GM18517 (cell line): ENCODE measurements at regions not wholly inside any gene's neighbourhood (a gene's known extent, or its start where the extent isn't known, plus 50 kb on each side); places are given as distances from the start of the nearest gene placed in this dataset.
"Not testable (repeated sequence)": the region's sequence is repeated elsewhere in the genome, so short reads cannot be mapped to it uniquely, and the experiment has no call there.

Experiments
- ATAC-seq: cut with Tn5 transposase; IDR thresholded peaks from one replicate; pipeline ENCODE4 v1.9.1; 2021; ENCODE audit warnings: mild to moderate bottlenecking, moderate library complexity; ENCODE audit not compliant: unreplicated experiment

GRCh38 chr15:38614621-38615020 lies 50.0 kb upstream of the RASGRP1 start:
- no peak for ATAC-seq

DNA sequence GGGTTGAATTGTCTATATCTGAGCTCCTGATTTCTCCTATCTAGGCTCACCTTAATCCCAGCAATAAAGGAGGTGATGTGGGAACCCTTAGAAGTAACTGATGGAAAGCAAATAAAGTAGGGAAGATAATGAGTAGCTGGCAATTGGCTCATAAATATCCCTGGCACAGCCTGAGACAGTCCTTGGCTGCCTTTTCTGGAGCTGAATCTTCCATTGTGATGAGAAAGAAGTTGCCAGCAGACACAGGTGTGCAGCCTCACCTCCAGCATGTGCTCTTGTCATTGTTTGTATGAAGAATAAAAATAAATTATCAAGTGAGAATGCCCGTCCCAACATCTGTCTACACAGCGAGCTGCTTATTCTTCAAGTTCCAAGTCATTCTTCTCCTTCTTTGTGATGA lies 53.2 kb upstream of the RASGRP1 start:
- ATAC-seq, result no peak

DNA sequence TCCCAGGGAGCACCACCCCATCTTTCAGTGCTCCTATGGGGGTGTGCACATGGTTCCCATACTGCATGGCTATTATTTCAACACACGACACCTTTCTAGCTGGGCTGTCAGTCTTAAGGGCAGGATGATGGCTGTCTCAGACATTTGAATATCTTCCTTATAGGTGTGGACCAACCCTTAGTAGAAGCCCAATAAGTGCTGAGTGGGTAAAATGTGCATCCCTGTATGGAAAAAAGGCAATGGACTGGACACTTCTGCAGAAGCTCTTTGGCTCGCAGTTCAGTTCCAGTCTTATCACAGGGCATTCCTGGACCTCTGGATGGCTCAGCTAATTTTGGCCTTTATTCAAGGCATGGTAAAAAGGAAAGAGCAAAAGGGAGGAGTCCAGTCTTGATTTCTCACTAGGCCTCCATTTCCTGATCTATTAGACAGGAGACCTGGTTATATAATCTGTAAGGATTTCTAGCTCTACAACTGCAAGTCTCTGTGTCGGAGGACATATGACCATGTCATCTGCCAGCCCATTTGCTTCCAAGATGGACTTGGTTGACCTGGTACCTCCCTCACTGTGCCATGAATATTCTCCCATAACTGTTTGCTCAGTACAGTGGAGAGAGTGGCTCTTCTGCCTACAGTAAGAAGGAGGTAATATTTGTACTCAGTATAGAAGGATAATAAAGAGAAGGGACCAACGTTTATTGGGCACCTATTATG lies 53.8 kb upstream of the RASGRP1 start:
- no peak for ATAC-seq

- no peak for ATAC-seq
Observed at GRCh38 chr15:38620098-38620497, 55.5 kb upstream of the RASGRP1 start.

DNA sequence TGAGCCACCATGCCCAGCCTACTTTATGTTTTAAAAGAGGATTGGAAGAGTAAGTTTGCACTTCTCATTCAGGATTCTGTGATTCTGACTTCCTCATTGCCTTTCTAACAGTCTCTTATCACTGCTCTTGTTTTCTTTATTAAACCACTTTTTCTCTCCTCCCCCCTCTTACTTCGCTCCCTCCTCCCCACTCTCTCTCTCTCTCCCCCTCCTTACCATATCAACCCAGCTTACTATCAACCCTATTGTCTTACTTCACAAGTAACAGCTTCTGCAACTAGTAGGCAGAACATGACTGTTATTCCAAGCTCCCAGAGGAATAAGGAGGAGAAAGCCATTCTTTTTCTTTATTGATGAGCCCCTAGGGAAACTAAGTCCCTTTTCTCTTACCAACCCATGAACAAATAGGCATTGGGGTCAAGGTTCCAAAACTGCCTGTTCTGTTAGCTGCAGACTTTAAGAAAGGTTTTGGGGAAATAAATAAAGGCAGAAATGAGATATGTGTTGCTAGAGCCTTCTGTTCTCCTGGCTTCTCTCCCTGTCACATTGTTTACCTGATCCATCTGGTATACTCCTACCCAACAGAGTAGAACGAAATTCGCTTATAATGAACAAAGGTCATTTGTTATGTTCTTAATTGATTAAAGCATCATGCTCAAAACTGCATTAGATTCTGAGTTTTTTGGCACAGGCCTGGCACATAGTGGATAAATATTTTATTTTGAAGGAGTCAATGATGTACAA lies 56.4 kb upstream of the RASGRP1 start:
- ATAC-seq, result no peak

DNA sequence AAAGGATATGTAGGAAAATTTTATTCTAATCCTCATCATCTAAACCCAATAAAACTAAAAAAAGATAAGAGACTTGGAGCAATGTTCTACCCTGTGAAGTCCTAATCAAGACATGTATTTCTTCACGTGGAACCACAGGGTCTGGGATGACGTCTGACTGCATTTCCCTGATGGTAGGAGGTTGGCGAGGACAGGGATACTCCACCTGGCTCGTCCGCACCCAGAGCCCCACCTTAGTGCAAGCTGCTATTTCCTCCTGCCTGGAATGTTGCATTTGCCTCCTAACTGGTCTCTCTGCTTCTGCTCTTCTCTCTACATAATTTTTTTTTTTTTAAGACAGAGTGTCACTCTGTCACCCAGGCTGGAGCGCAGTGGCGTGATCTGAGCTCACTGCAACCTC lies 57.7 kb upstream of the RASGRP1 start:
- ATAC-seq, result no peak

DNA sequence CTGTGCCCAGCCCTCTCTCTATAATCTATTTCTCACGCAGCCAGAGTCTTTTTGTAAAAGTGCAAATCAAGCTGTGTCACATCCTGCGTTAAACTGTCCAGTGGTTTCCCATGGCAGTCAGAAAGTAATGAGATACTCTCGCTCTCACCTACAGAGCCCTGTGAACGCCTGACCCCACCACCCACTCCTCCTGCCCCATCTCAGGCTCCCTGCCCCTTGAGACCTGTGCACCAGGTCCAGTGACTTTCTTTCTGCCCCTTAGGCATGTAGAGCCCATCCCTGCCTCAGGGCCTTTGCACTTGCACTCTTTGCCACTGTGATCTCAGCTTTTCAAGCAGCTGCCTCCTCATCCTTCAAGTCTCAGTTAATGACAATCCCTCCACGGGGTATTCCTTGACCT lies 58.3 kb upstream of the RASGRP1 start:
- ATAC-seq, result no peak

- no peak for ATAC-seq
Observed at GRCh38 chr15:38623744-38624143, 59.1 kb upstream of the RASGRP1 start.

DNA sequence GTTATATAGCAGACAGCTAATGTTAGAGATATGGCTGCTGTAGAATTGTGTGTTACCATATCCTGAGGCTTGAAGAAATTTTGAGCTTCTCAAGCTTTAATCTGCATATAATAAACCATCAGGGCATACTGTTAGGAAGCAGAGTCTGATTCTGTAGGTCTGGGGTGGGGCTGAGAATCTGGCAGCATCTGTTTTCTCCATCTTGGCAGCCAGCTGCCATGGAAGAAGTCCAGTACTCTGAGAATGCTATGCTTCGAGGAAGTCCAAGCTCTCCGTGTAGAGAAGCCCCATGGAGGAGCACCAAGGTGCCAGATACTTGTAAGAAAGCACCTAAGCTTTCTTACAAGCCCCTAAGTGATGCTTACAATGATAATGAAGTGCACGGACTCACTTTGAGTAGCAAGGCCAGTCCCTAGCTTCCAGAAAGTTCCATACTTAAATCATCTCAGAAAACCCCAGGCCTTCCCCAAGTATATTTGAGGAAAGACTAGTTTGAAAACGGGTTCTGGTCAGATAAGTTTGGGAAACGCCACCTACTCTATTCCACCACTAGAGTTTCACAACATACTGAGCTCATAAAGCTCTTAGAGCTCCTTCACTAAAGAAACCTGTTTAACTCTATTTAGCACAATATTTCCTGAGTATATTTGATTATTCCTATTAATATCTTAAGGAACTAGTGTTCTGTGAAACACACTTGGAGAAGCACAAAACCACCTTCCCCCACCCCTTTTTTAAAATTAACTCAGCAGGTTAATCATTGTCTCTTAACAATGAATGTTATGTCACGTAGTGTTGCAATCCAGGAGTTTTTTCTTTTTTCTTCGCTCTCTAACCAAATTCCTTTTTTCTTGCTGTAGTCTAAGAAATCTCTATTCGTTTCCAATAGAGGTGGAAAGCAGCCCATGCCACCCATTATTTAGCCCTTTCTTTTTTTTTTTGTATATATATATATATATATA lies 59.9 kb upstream of the RASGRP1 start:
- no peak for ATAC-seq

- ATAC-seq, result no peak
Observed at GRCh38 chr15:38625886-38626285, 61.3 kb upstream of the RASGRP1 start.

- ATAC-seq, result no peak
Observed at GRCh38 chr15:38626443-38627050, 61.9 kb upstream of the RASGRP1 start.

DNA sequence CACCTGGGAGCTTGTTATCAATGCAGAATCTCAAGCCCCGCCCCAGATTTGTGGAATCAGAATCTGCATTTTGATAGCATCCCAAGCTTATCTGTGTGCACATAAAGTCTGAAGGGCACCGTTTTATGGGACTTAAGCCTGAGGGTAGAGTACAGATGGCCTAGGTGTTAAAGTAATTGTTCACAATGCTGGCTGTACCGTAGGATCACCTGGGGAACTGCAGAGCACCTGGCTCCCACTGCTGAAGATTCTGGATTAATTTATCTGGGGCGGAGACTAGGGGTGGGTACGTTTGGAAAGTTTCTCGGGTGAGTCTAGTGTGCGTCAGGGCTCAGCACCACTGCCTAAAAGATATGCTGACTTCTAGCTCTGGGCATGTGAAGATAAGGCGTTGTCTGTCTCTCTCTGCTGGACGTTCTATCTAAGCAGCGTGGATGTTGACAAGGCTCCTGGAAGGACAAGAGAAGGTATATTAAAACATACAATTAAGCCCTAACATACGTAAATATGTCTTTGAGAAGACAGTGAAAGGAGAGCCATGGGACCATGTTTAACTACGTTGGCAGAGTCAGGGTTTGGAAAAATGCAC lies 63.2 kb upstream of the RASGRP1 start:
- no peak for ATAC-seq

DNA sequence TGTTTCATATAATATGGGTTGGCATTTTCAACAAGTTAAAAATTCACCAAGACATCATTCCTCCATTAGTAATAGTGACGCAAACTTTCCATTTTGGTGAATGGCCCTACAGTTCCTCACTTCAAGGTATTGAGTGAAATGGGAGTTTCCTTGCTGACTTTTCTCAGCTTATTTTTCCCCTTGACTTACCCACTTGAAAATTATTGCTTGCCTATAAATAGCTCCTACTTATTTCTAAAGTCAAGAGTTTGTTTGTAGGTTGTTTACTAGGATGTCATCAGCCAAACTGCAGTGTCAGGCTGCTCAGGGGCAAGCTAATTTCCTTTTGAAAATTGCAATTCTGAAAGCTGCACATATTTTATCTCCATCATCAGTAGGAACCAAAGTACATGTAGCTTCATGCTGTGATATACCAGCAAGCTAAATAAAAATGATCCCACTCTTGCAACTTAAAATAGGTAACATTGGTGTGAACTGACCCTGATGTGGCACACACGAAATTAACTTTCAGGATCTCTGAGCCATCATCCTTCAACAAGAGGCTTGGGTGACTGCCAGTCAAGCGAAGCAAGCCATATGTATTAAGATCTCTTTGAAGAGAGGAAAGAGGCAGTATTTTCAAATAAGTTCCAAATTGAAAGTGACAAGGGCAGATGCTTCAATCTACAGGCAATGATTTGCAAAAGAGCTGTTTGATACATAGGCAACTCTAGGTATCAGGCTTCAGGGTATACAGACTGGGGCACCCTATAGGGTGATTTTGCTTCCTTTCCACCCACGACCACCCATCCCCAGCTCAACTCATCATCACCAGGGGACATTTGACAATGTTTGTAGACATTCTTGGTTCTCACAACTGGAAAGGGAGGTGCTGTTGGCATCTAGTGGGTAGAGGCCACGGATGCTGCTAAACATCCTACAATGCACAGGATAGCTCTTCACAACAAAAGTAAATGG lies 66.8 kb upstream of the RASGRP1 start:
- no peak for ATAC-seq

DNA sequence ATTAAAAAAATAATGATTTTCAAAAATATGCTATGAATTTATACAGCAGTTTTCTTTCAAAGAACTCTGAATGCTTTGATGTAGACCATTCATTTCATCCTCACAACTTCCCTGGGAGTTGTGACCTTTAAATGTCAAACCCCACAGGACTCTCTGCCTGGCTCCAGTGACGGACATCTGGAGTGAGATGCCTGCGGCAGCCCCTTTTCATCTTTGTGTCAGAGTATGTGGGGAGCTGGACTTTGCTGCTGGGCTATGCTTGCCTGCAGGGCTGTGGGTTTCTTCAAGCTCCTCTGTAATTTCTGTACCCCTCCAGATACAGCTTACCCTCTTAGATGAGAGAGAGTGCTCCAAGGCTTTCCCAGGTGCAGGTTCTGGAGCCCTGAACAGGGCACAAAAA lies 70.6 kb upstream of the RASGRP1 start:
- ATAC-seq, result no peak

GRCh38 chr15:38636597-38636996 lies 72.0 kb upstream of the RASGRP1 start:
- no peak for ATAC-seq

GRCh38 chr15:38638126-38638525 lies 73.5 kb upstream of the RASGRP1 start:
- no peak for ATAC-seq

GRCh38 chr15:38638811-38639210 lies 74.2 kb upstream of the RASGRP1 start:
- no peak for ATAC-seq

GRCh38 chr15:38642689-38643270 lies 78.2 kb upstream of the RASGRP1 start:
- ATAC-seq, result no peak

DNA sequence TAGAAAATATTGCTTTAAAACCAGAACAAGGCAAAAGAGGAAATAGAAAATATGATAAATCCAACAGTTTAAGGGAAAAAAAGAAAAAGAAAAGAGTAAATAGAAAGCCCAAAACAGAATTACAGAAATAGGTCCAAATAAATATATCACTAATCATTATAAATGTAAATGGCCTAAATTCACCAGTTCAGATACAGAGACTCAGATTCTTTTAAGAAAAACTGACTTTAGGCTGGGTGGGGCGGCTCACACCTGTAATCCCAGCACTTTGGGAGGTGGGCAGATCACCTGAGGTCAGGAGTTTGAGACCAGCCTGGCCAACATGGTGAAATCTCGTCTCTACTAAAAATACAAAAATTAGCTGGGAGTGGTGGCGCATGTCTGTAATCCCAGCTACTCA lies 79.7 kb upstream of the RASGRP1 start:
- not testable (repeated sequence) for ATAC-seq
